ENCODE measurements at regions not wholly inside any gene's neighbourhood (a gene's known extent, or its start where the extent isn't known, plus 50 kb on each side); places are given as distances from the start of the nearest gene placed in this dataset.

DNA sequence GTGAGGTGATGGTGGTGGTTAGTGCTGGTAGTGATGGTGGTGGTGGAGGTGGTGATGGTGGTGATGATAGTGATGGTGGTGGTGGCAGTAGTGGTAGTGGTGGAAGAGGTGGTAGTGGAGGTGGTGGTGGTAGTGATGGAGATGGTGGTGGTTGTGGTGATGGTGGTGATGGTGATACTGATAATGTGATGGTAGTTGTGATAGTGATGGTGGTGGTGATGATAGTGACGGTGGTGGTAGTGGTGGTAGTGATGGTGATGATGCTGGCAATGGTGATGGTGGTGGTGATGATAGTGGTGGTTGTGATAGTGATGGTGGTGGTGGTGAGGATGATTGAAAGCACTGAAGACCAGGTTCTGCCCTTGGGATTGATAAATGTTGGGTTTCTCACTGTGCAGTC is 85.2 kb upstream of the SLC1A3 start:
- CTCF ChIA-PET, result interaction anchor here (1.0 kb wide), 1 partner anchor 13 kb away, joined by 3 read pairs; no protein-coding TSS in a partner anchor
- no peak for DNase-seq (ENCODE audit: low read depth, low spot score)
- TF ChIP-seq, protein P1, sequence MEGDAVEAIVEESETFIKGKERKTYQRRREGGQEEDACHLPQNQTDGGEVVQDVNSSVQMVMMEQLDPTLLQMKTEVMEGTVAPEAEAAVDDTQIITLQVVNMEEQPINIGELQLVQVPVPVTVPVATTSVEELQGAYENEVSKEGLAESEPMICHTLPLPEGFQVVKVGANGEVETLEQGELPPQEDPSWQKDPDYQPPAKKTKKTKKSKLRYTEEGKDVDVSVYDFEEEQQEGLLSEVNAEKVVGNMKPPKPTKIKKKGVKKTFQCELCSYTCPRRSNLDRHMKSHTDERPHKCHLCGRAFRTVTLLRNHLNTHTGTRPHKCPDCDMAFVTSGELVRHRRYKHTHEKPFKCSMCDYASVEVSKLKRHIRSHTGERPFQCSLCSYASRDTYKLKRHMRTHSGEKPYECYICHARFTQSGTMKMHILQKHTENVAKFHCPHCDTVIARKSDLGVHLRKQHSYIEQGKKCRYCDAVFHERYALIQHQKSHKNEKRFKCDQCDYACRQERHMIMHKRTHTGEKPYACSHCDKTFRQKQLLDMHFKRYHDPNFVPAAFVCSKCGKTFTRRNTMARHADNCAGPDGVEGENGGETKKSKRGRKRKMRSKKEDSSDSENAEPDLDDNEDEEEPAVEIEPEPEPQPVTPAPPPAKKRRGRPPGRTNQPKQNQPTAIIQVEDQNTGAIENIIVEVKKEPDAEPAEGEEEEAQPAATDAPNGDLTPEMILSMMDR (IDR thresholded peaks at IDR 0.05; ENCODE audit: insufficient read depth, low read length, missing control alignments), result no peak
- POLR2A ChIA-PET, result no interaction called here
- H3K4me3 ChIP-seq (ENCODE audit: low read depth, low read length), result no peak overlapping the region

DNA sequence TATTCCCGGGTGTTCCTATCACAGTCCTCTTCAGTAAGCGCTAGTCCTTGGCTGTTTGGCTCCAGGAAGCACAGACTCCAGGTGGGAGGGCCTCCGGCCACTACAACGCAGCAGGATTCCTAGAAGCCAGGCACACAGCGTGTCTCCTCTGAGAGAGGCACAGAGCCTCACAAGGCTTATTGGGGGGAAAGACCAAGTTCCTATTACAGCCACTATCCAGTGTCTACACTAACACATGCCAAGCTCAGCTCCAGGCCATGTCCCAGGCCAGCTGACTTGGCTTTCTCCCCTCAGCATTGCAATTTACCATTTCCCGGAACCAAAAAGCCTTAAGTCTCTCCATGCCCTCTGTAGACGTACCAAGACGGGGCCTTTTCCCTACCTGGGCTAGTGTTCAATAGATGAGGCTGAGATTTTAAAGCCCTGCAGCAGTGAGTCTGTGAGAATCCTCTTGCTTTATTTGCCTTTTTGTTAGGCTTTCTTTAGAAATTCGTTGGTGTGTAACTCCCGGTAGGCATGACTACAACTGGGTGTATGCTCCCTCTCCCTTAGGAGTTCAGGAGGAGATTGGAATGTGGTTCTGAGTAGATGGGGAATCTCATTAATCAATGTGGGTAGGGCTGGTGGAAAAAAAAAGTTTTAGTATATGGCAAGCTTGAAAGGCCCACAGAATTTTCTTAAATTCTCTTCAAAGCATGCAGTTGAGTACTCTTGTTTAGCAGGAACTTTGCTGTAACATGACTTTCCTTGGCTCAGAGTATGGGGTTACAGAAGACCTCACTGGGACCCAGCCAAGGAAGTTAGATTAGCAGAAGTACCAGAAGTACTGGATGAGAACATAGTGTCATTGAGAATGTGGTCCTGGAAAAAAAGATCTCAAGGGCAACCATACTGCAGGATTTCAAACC is 84.3 kb upstream of the SLC1A3 start:
- CTCF ChIA-PET, result interaction anchor here (1.0 kb wide), 2 partner anchors 13 to 14 kb away, joined by 3 read pairs; no protein-coding TSS in a partner anchor

DNA sequence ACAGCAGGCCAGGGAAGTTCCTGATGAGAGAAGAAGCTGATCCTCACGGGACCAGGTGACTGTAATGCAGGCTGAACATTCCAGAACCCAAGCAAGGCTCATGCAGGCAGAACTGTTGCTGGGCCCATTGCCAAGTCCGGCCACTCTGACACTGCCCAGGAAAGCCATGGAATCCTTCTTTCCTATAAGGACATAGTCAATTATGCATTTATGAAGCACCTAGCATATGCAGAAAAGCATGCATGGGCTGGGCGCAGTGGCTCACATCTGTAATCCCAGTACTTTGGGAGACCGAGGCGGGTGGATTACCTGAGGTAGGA is 83.7 kb upstream of the SLC1A3 start:
- ChIA-PET CTCF (interaction anchor here (1.0 kb wide), 1 partner anchor 15 kb away, joined by 3 read pairs; no protein-coding TSS in a partner anchor), POLR2A (no interaction called here)
- no peak for DNase-seq (ENCODE audit: low read depth, low spot score)

More for the DNA sequence above, 84.3 kb upstream of the SLC1A3 start:
- DNase-seq (ENCODE audit: low read depth, low spot score), result no peak
- H3K4me3 ChIP-seq (ENCODE audit: low read depth, low read length), result no peak overlapping the region
- TF ChIP-seq, protein P1 (IDR thresholded peaks at IDR 0.05; ENCODE audit: insufficient read depth, low read length, missing control alignments), result no peak
- POLR2A ChIA-PET, result no interaction called here

DNA sequence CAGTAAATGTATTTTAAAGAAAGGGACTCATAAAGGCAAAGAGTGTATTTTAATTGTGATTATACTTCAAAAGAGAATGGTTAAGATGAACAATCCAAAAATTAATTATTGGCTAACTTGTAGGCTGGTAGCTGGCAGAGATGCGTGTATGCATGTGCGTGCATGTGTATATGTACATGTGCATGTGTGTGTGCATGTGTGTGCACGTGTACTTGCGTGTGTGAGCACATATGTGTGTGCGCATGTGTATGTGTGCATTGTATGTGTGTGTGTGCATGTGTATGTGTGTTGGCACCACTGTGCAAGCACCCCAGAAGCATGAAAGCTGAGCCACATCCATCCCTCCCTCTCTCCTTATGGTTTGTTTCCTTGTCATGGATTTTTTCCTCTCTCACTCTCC is 83.0 kb upstream of the SLC1A3 start:
- no peak for DNase-seq (ENCODE audit: low read depth, low spot score)
- POLR2A ChIA-PET, result no interaction called here
- TF ChIP-seq, protein P1 (IDR thresholded peaks at IDR 0.05; ENCODE audit: insufficient read depth, low read length, missing control alignments), result no peak
- no peak overlapping the region for H3K4me3 ChIP-seq (ENCODE audit: low read depth, low read length)
- CTCF ChIA-PET, result interaction anchor here (1.0 kb wide), 1 partner anchor 17 kb away, joined by 3 read pairs; no protein-coding TSS in a partner anchor

More for the DNA sequence above, 83.7 kb upstream of the SLC1A3 start:
- no peak overlapping the region for H3K4me3 ChIP-seq (ENCODE audit: low read depth, low read length)
- TF ChIP-seq, protein P1 (IDR thresholded peaks at IDR 0.05; ENCODE audit: insufficient read depth, low read length, missing control alignments), result no peak

DNA sequence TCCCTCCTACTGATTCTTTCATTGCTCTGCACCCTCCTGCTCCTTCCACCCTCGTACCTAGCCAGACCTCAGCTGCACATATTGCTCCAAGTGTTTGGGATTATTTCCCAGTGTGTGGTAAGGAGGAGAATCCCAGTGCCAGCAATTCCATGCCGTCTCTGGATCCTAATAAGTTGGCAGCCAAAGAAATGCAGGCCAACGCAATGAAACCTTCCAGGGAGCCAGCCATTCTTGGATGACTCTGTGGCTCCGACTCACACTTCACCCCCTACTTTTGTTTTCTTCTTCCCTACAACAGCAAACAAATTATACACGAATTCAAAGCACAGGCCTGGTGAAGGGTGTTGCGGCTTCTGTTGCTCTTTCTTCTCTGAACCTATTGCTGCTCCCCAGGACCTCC is 82.5 kb upstream of the SLC1A3 start:
- CTCF ChIA-PET, result interaction anchor here (1.0 to 2.0 kb wide), 2 partner anchors 16 to 17 kb away, joined by 3 to 4 read pairs; no protein-coding TSS in a partner anchor

DNA sequence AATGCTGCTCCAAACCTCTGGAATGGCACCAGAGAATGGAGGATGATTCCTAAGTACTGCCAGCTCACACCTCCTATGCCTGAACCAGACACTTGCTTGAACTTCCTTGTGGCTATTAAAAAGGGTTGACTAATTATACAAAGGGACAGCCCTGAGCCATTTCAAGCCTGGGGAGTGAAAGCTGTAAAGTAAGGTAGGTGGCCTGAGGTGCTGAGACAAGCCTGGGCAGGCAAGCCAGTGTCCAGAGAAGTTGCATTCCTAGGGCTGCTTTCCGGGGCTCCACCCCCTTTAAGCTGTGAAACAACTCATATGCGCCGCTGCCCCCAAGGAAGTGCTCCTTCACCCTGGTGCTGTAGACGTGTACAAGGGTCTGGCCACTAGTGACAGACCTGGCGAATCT is 79.9 kb upstream of the SLC1A3 start:
- TF ChIP-seq, protein P1 (IDR thresholded peaks at IDR 0.05; ENCODE audit: insufficient read depth, low read length, missing control alignments), result no peak
- POLR2A ChIA-PET, result no interaction called here
- no peak overlapping the region for H3K4me3 ChIP-seq (ENCODE audit: low read depth, low read length)
- DNase-seq (ENCODE audit: low read depth, low spot score), result no peak
- CTCF ChIA-PET, result interaction anchor here (1.1 to 2.0 kb wide), 2 partner anchors 19 to 166 kb away, joined by 3 to 6 read pairs; no protein-coding TSS in a partner anchor

More for the DNA sequence above, 82.5 kb upstream of the SLC1A3 start:
- no peak overlapping the region for H3K4me3 ChIP-seq (ENCODE audit: low read depth, low read length)
- POLR2A ChIA-PET, result no interaction called here
- no peak for DNase-seq (ENCODE audit: low read depth, low spot score)
- TF ChIP-seq, protein P1 (IDR thresholded peaks at IDR 0.05; ENCODE audit: insufficient read depth, low read length, missing control alignments), result no peak

Measured in AG04449 (cell line).